Stomach (tissue), 4 donors: ENCODE measurements at regions not wholly inside any gene's neighbourhood (a gene's known extent, or its start where the extent isn't known, plus 50 kb on each side); places are given as distances from the start of the nearest gene placed in this dataset.

Experiments
- CTCF ChIP-seq, 7 experiments: fragments of 450-650 bp in 4 of 7; fragments of 200-600 bp in 3 of 7; sonication (generic) in 3 of 7; IDR thresholded peaks; one replicate each; pipeline ENCODE4 v1.5.1; 2016 to 2019; ENCODE audit warnings: antibody characterized with exemption in 7 of 7, control low read depth in 2 of 7, mild to moderate bottlenecking in 1 of 7
- POLR2A ChIP-seq, 4 donors: fragments of 450-650 bp; IDR thresholded peaks; one replicate each; pipeline ENCODE4 v1.6.1; 2016; ENCODE audit warnings: antibody characterized with exemption in 4 of 4, control low read depth in 2 of 4, mild to moderate bottlenecking in 1 of 4, moderate library complexity in 1 of 4

DNA sequence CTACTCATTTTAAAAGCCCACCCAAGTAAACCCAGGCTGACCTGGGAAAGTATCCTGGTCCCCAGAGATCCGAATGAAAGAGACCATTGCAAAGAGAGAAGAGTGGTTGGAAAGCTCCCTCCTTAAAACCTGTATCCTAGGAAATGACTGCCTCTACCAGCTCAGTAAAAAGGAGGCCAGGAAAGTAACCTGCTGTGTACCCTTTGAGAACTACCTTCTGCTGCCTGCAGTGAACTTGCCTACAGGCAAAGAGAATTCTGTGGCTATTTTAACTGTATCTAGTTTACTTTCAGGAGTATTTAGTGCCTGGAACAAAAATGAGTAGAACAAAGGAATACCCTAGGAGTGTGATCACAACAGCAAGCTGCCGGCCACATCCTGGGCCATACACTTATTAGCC, 641.7 kb upstream of the NRXN1 start:
- TF ChIP-seq POLR2A (IDR thresholded peaks at IDR 0.05), result no peak
- TF ChIP-seq CTCF (IDR thresholded peaks at IDR 0.05), result no peak
